HepG2 (cell line): ENCODE measurements at regions not wholly inside any gene's neighbourhood (a gene's known extent, or its start where the extent isn't known, plus 50 kb on each side); places are given as distances from the start of the nearest gene placed in this dataset.

ENCODE experiments used
- ATAC-seq: fragments of 200-7000 bp; cut with Tn5 transposase; 3 replicates; pipeline ENCODE4 v1.9.1; 2020; ENCODE audit warnings: mild to moderate bottlenecking, moderate library complexity
- BruUV-seq: library from RNA; stranded (reverse); fragments of 400-500 nt; replicated peaks from 2 replicates; lab custom pipeline; 2021; lab: Mats Ljungman, UMichigan
- CTCF ChIA-PET: fragments of 300-600 bp; formaldehyde crosslinking; extraction: SDS; loops from one replicate; lab custom pipeline; 2021; ENCODE audit warnings: low total read pairs, inconsistent platforms, low intra/inter-chr PET ratio; lab: Yijun Ruan, JAX
- POLR2A ChIA-PET: fragments of 350-600 bp; sonication (Branson Sonifier 250); formaldehyde crosslinking; loops from one replicate; lab custom pipeline; 2020; ENCODE audit warnings: antibody characterized with exemption, inconsistent platforms; lab: Yijun Ruan, JAX
- DNase-seq: peaks from one replicate; pipeline ENCODE4 v3.0.0-alpha.2; 2015; ENCODE audit warnings: low spot score
- FAIRE-seq: peaks from 3 replicates; lab custom pipeline; 2011; peaks lifted over from hg19 to GRCh38; lab: Jason Lieb, UNC
- H2AFZ ChIP-seq: one replicate; pipeline ENCODE4 v1.6.1; 2011; ENCODE audit warnings: low read length, inconsistent platforms
- H3K27ac ChIP-seq: fragments of 300-600 bp; 3 replicates; pipeline ENCODE4 v1.8.0; 2011; ENCODE audit warnings: mixed run types, mild to moderate bottlenecking, mixed read lengths, low read length, inconsistent platforms; ENCODE audit not compliant: insufficient read depth; ENCODE audit errors: extremely low read length
- H3K27me3 ChIP-seq, 2 experiments: fragments of 200-600 bp in 1 of 2; 2 replicates in 1 of 2; 3 replicates in 1 of 2; pipeline versions ENCODE4 v1.6.0 to v1.8.0; 2011; ENCODE audit warnings: low read length in 2 of 2, mild to moderate bottlenecking in 2 of 2, moderate library complexity in 2 of 2, inconsistent platforms in 1 of 2; ENCODE audit not compliant: insufficient read depth in 2 of 2, control insufficient read depth in 1 of 2
- H3K36me3 ChIP-seq, 2 experiments: fragments of 200-600 bp in 1 of 2; replicated peaks in 1 of 2; 2 replicates in 1 of 2; 3 replicates in 1 of 2; pipeline versions ENCODE4 v1.5.1 to v1.8.0; 2011; ENCODE audit warnings: low read length in 2 of 2, inconsistent platforms in 1 of 2; ENCODE audit not compliant: insufficient read depth in 2 of 2, control insufficient read depth in 1 of 2
- H3K4me1 ChIP-seq: 2 replicates; pipeline ENCODE4 v1.5.1; 2012; ENCODE audit warnings: low read length, inconsistent platforms; ENCODE audit not compliant: insufficient read depth
- H3K4me2 ChIP-seq: 2 replicates; pipeline ENCODE4 v1.6.0; 2011; ENCODE audit warnings: low read depth, low read length, inconsistent platforms
- H3K4me3 ChIP-seq, 3 experiments: fragments of 200-600 bp in 1 of 3; sonication (generic), shearing (Covaris generic) in 1 of 3; replicated peaks in 1 of 3; 2 replicates each; pipeline ENCODE4 v1.5.1; 2011 to 2016; ENCODE audit warnings: low read length in 3 of 3, inconsistent platforms in 2 of 3, low read depth in 2 of 3, mild to moderate bottlenecking in 2 of 3, control low read depth in 1 of 3, mixed read lengths in 1 of 3; ENCODE audit not compliant: insufficient read depth in 1 of 3
- H3K79me2 ChIP-seq: one replicate; pipeline ENCODE4 v1.6.1; 2011; ENCODE audit warnings: low read length, inconsistent platforms; ENCODE audit not compliant: insufficient read depth
- H3K9ac ChIP-seq: 2 replicates; pipeline ENCODE4 v1.6.0; 2011; ENCODE audit warnings: mild to moderate bottlenecking, low read depth, low read length, inconsistent platforms; ENCODE audit not compliant: insufficient read depth
- H3K9me3 ChIP-seq: 2 replicates; pipeline ENCODE4 v1.5.1; 2012; ENCODE audit warnings: mild to moderate bottlenecking, low read length
- H4K20me1 ChIP-seq: 2 replicates; pipeline ENCODE4 v1.6.0; 2011; ENCODE audit warnings: inconsistent platforms, mild to moderate bottlenecking, low read length, moderate library complexity; ENCODE audit not compliant: insufficient read depth
- CBFB ChIP-seq: sonication (generic); formaldehyde crosslinking; IDR thresholded peaks from 2 replicates; pipeline ENCODE4 v1.4.0; 2020; ENCODE audit warnings: missing genetic modification reagents
- HDAC6 ChIP-seq: fragments of 200-600 bp; sonication (generic); IDR thresholded peaks from 2 replicates; pipeline ENCODE4 v1.7.0; 2017; ENCODE audit warnings: mild to moderate bottlenecking, antibody characterized with exemption, low read length, low read depth
- HOXA3 ChIP-seq: sonication (generic); formaldehyde crosslinking; IDR thresholded peaks from 2 replicates; pipeline ENCODE4 v1.5.0; 2020; ENCODE audit warnings: missing genetic modification reagents
- IKZF4 ChIP-seq: sonication (generic); formaldehyde crosslinking; IDR thresholded peaks from 2 replicates; pipeline ENCODE4 v1.5.1; 2020; ENCODE audit warnings: borderline replicate concordance, mild to moderate bottlenecking, low read depth, missing genetic modification reagents; ENCODE audit errors: not compliant biosample characterization
- JARID2 ChIP-seq: sonication (generic); formaldehyde crosslinking; IDR thresholded peaks from 2 replicates; pipeline ENCODE4 v1.8.1; 2023; ENCODE audit warnings: missing genetic modification reagents, inconsistent platforms; ENCODE audit not compliant: insufficient replicate concordance
- NFATC3 ChIP-seq: sonication (generic); formaldehyde crosslinking; IDR thresholded peaks from 2 replicates; pipeline ENCODE4 v1.5.1; 2020; ENCODE audit warnings: mild to moderate bottlenecking, missing genetic modification reagents
- RARA ChIP-seq: IDR thresholded peaks from 2 replicates; pipeline ENCODE4 v1.6.1; 2016; ENCODE audit warnings: missing genetic modification reagents, missing compliant biosample characterization
- ZNF329 ChIP-seq: sonication (generic); formaldehyde crosslinking; IDR thresholded peaks from 2 replicates; pipeline ENCODE4 v1.9.0; 2021; ENCODE audit warnings: low read depth, mild to moderate bottlenecking, missing genetic modification reagents
- ZNF766 ChIP-seq: sonication (generic); formaldehyde crosslinking; IDR thresholded peaks from 2 replicates; pipeline ENCODE4 v1.5.0; 2020; ENCODE audit warnings: missing genetic modification reagents, borderline replicate concordance
- ZNF770 ChIP-seq: sonication (generic); formaldehyde crosslinking; IDR thresholded peaks from 2 replicates; pipeline ENCODE4 v1.5.0; 2020; ENCODE audit warnings: mild to moderate bottlenecking, missing genetic modification reagents
- WGBS: methylation state at CpG from one replicate; pipeline ENCODE4 v1.1.6; 2017; ENCODE audit warnings: low lambda C conversion rate; 5-methylcytosine and 5-hydroxymethylcytosine counted together
- in situ Hi-C: cut with HindIII; loops from 2 replicates; pipeline ENCODE4 v1.10.0; 2017; ENCODE audit warnings: low pct_unique_long_range_greater_than_20kb; ENCODE audit not compliant: extremely low pct_ligation_motif_present
- intact Hi-C: fragments of 100-400 bp; cut with micrococcal nuclease; formaldehyde crosslinking; loops from one replicate; pipeline ENCODE4 v1.10.0; 2022; ENCODE audit not compliant: unreplicated experiment
- TF ChIP-seq, protein P1 (sequence below): sonication (generic); formaldehyde crosslinking; IDR thresholded peaks from 2 replicates; pipeline ENCODE4 v1.5.1; 2020; ENCODE audit warnings: mild to moderate bottlenecking, missing genetic modification reagents, borderline replicate concordance

GRCh38 chr4:81826335-81826734, 354.6 kb upstream of the RASGEF1B start:
- Histone ChIP-seq H3K27me3 (peaks cover 0 to 1% of the 10 kb centered on the region in 2 experiments; a peak in 1 of 5 replicates), H3K27ac (no peak overlapping the region), H3K4me3 (no peak overlapping the region), H2AFZ (no peak overlapping the region), H3K79me2 (no peaks in the 10 kb centered on the region), H3K9ac (no peak overlapping the region), H3K9me3 (no peaks in the 10 kb centered on the region), H3K4me2 (no peak overlapping the region), H3K4me1 (no peaks in the 10 kb centered on the region), H4K20me1 (no peaks in the 10 kb centered on the region), H3K36me3 (no peaks in the 10 kb centered on the region)
- DNase-seq, result no peak
- TF ChIP-seq ZNF329 (no peak), NFATC3 (CRISPR knock-in tag) (no peak), IKZF4 (CRISPR knock-in tag) (no peak), HOXA3 (CRISPR knock-in tag) (no peak), JARID2 (no peak), ZNF770 (no peak), RARA (CRISPR knock-in tag) (no peak), CBFB (CRISPR knock-in tag) (no peak), ZNF766 (CRISPR knock-in tag) (no peak), HDAC6 (no peak)
- TF ChIP-seq, protein P1, sequence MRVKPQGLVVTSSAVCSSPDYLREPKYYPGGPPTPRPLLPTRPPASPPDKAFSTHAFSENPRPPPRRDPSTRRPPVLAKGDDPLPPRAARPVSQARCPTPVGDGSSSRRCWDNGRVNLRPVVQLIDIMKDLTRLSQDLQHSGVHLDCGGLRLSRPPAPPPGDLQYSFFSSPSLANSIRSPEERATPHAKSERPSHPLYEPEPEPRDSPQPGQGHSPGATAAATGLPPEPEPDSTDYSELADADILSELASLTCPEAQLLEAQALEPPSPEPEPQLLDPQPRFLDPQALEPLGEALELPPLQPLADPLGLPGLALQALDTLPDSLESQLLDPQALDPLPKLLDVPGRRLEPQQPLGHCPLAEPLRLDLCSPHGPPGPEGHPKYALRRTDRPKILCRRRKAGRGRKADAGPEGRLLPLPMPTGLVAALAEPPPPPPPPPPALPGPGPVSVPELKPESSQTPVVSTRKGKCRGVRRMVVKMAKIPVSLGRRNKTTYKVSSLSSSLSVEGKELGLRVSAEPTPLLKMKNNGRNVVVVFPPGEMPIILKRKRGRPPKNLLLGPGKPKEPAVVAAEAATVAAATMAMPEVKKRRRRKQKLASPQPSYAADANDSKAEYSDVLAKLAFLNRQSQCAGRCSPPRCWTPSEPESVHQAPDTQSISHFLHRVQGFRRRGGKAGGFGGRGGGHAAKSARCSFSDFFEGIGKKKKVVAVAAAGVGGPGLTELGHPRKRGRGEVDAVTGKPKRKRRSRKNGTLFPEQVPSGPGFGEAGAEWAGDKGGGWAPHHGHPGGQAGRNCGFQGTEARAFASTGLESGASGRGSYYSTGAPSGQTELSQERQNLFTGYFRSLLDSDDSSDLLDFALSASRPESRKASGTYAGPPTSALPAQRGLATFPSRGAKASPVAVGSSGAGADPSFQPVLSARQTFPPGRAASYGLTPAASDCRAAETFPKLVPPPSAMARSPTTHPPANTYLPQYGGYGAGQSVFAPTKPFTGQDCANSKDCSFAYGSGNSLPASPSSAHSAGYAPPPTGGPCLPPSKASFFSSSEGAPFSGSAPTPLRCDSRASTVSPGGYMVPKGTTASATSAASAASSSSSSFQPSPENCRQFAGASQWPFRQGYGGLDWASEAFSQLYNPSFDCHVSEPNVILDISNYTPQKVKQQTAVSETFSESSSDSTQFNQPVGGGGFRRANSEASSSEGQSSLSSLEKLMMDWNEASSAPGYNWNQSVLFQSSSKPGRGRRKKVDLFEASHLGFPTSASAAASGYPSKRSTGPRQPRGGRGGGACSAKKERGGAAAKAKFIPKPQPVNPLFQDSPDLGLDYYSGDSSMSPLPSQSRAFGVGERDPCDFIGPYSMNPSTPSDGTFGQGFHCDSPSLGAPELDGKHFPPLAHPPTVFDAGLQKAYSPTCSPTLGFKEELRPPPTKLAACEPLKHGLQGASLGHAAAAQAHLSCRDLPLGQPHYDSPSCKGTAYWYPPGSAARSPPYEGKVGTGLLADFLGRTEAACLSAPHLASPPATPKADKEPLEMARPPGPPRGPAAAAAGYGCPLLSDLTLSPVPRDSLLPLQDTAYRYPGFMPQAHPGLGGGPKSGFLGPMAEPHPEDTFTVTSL (CRISPR knock-in tag), result no peak
- no peak for FAIRE-seq
- BruUV-seq, result no TSS peak
- intact Hi-C loops (no loop called here), in situ Hi-C loops (no loop called here)
- 42% methylated on average over 1 of the region's 1 CpG for WGBS
- ChIA-PET CTCF (no interaction called here), POLR2A (no interaction called here)
- ATAC-seq, result no peak
